DOHH2 (cell line): ENCODE measurements at regions not wholly inside any gene's neighbourhood (a gene's known extent, or its start where the extent isn't known, plus 50 kb on each side); places are given as distances from the start of the nearest gene placed in this dataset.

Source experiments
- H3F3A ChIP-seq: fragments of 200-600 bp; sonication (generic), shearing (Covaris generic); 2 replicates; pipeline ENCODE4 v1.6.0; 2016; ENCODE audit warnings: antibody characterized with exemption, mild to moderate bottlenecking; ENCODE audit not compliant: control insufficient read depth, insufficient read depth
- H3K27ac ChIP-seq: fragments of 200-600 bp; sonication (generic); 2 replicates; pipeline ENCODE4 v1.5.1; 2014; ENCODE audit warnings: low read depth, mild to moderate bottlenecking, low read length, moderate library complexity
- H3K27me3 ChIP-seq: fragments of 200-600 bp; sonication (generic); 2 replicates; pipeline ENCODE4 v1.6.1; 2014; ENCODE audit warnings: mild to moderate bottlenecking, low read length, mixed read lengths; ENCODE audit not compliant: control insufficient read depth
- H3K36me3 ChIP-seq: fragments of 200-600 bp; sonication (generic); 2 replicates; pipeline ENCODE4 v1.6.1; 2014; ENCODE audit warnings: mild to moderate bottlenecking, low read length, moderate library complexity, mixed read lengths; ENCODE audit not compliant: control insufficient read depth
- H3K4me1 ChIP-seq: fragments of 200-600 bp; sonication (generic); 2 replicates; pipeline ENCODE4 v1.6.1; 2014; ENCODE audit warnings: mild to moderate bottlenecking, low read length, mixed read lengths; ENCODE audit not compliant: control insufficient read depth
- H3K4me2 ChIP-seq: fragments of 200-600 bp; sonication (generic); 2 replicates; pipeline ENCODE4 v1.6.0; 2014; ENCODE audit warnings: mild to moderate bottlenecking, low read length, moderate library complexity
- H3K4me3 ChIP-seq: fragments of 200-600 bp; sonication (generic); 2 replicates; pipeline ENCODE4 v1.5.1; 2014; ENCODE audit warnings: mild to moderate bottlenecking, low read length, mixed read lengths
- H3K79me2 ChIP-seq: fragments of 200-600 bp; sonication (generic); 2 replicates; pipeline ENCODE4 v1.6.1; 2014; ENCODE audit warnings: mild to moderate bottlenecking, low read length, mixed read lengths; ENCODE audit not compliant: control insufficient read depth
- H3K9me2 ChIP-seq: fragments of 200-600 bp; sonication (generic); replicated peaks from 2 replicates; pipeline ENCODE4 v1.6.1; 2014; ENCODE audit warnings: mild to moderate bottlenecking, low read length, mixed read lengths; ENCODE audit not compliant: control insufficient read depth
- H3K9me3 ChIP-seq: fragments of 200-600 bp; sonication (generic); 2 replicates; pipeline ENCODE4 v1.6.1; 2014; ENCODE audit warnings: antibody characterized with exemption, low read length, mixed read lengths; ENCODE audit not compliant: control insufficient read depth, insufficient read depth
- H4K20me1 ChIP-seq: fragments of 200-600 bp; sonication (generic); 2 replicates; pipeline ENCODE4 v1.6.0; 2014; ENCODE audit warnings: low read depth, mild to moderate bottlenecking, antibody characterized with exemption, low read length, moderate library complexity; ENCODE audit not compliant: control insufficient read depth, insufficient read depth
- CTCF ChIP-seq: fragments of 200-600 bp; sonication (generic); IDR thresholded peaks from one replicate; pipeline ENCODE4 v1.5.1; 2014; ENCODE audit warnings: antibody characterized with exemption, mild to moderate bottlenecking, low read depth, low read length; ENCODE audit not compliant: poor library complexity, severe bottlenecking
- EZH2phosphoT487 ChIP-seq: fragments of 200-600 bp; sonication (generic); IDR thresholded peaks from 2 replicates; pipeline ENCODE4 v1.6.1; 2017; ENCODE audit warnings: borderline replicate concordance, mild to moderate bottlenecking, antibody characterized with exemption, low read length, moderate library complexity, mixed read lengths

GRCh38 chr11:92919048-92919447 is 50.4 kb upstream of the MTNR1B start:
- Histone ChIP-seq H3K4me1 (no peaks in the 10 kb centered on the region), H3K4me2 (no peak overlapping the region), H3K9me2 (no peaks in the 10 kb centered on the region), H3K4me3 (no peak overlapping the region), H4K20me1 (no peaks in the 10 kb centered on the region), H3K79me2 (no peaks in the 10 kb centered on the region), H3K27ac (no peak overlapping the region), H3K27me3 (no peaks in the 10 kb centered on the region), H3K36me3 (no peaks in the 10 kb centered on the region), H3K9me3 (no peaks in the 10 kb centered on the region), H3F3A (no peaks in the 10 kb centered on the region)
- TF ChIP-seq EZH2phosphoT487, result no peak
- TF ChIP-seq CTCF, result no peak
